SK-N-SH (cell line): ENCODE measurements at regions not wholly inside any gene's neighbourhood (a gene's known extent, or its start where the extent isn't known, plus 50 kb on each side); places are given as distances from the start of the nearest gene placed in this dataset.

Experiments
- CHD2 ChIP-seq: fragments of 150-350 bp; IDR thresholded peaks from 2 replicates; pipeline ENCODE4 v1.6.1; 2018; ENCODE audit warnings: low read length; ENCODE audit not compliant: partially characterized antibody
- FOXM1 ChIP-seq: IDR thresholded peaks from 2 replicates; pipeline ENCODE4 v1.4.0; 2012; ENCODE audit warnings: low read depth, mild to moderate bottlenecking
- GABPA ChIP-seq: IDR thresholded peaks from 2 replicates; pipeline ENCODE4 v1.4.0; 2012; ENCODE audit warnings: low read depth, mild to moderate bottlenecking
- NFIC ChIP-seq: IDR thresholded peaks from 2 replicates; pipeline ENCODE4 v1.4.0; 2012; ENCODE audit warnings: borderline replicate concordance
- POLR2AphosphoS5 ChIP-seq: IDR thresholded peaks from 2 replicates; pipeline ENCODE4 v1.6.1; 2012; ENCODE audit warnings: low read depth, low read length
- RCOR1 ChIP-seq: fragments of 150-350 bp; IDR thresholded peaks from 2 replicates; pipeline ENCODE4 v1.6.1; 2017; ENCODE audit warnings: antibody characterized with exemption, low read length
- RFX5 ChIP-seq: IDR thresholded peaks from 2 replicates; pipeline ENCODE4 v1.6.1; 2012; ENCODE audit warnings: mild to moderate bottlenecking, improper control_type of control experiment, low read length
- TAF1 ChIP-seq: IDR thresholded peaks from 2 replicates; pipeline ENCODE4 v1.6.1; 2012; ENCODE audit warnings: low read depth, mild to moderate bottlenecking, low read length, moderate library complexity, borderline replicate concordance
- TCF12 ChIP-seq: IDR thresholded peaks from 2 replicates; pipeline ENCODE4 v1.4.0; 2012
- TEAD4 ChIP-seq: IDR thresholded peaks from 2 replicates; pipeline ENCODE4 v1.4.0; 2012; ENCODE audit warnings: mild to moderate bottlenecking, borderline replicate concordance; ENCODE audit not compliant: insufficient read depth
- TF ChIP-seq, protein P1 (sequence below): fragments of 150-350 bp; IDR thresholded peaks from 2 replicates; pipeline ENCODE4 v1.6.1; 2017; ENCODE audit warnings: antibody characterized with exemption, low read length, low read depth, borderline replicate concordance
- TF ChIP-seq, protein P2 (sequence below): fragments of 200-600 bp; sonication (generic); IDR thresholded peaks from 2 replicates; pipeline ENCODE4 v1.6.1; 2017; ENCODE audit warnings: antibody characterized with exemption, mild to moderate bottlenecking, moderate library complexity
- TF ChIP-seq, protein P3 (sequence below): IDR thresholded peaks from 2 replicates; pipeline ENCODE4 v1.6.1; 2012; ENCODE audit warnings: mild to moderate bottlenecking, low read depth, low read length, moderate library complexity

DNA sequence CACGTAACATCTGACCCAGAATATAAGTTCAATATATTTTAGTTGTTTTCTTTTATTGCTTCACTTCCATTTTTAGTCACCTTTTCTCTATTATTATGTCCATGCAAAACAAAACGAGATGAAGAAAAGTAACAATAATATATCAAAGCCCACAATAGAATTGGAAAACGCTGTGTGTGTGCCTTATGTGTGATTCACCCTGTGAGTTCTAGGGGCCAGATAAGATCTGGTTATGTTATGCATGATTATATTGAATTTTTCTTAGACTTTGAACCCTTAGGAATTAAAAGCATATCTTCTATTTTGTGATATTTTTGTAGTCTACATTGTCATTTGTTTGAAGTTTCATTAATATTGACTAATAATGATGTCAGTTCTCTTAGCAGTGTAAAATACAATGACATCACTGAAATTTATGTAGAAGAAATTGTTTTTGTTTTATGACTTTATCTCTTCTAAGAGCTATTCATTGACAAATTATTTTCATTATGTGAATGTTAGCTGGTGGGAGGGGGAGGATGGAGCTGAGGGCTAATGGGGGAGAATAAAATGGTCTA is 243.6 kb downstream of the TFAP2B start:
- TF ChIP-seq, protein P1, sequence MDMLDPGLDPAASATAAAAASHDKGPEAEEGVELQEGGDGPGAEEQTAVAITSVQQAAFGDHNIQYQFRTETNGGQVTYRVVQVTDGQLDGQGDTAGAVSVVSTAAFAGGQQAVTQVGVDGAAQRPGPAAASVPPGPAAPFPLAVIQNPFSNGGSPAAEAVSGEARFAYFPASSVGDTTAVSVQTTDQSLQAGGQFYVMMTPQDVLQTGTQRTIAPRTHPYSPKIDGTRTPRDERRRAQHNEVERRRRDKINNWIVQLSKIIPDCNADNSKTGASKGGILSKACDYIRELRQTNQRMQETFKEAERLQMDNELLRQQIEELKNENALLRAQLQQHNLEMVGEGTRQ, result no peak
- no peak for TF ChIP-seq RCOR1
- TF ChIP-seq, protein P2, sequence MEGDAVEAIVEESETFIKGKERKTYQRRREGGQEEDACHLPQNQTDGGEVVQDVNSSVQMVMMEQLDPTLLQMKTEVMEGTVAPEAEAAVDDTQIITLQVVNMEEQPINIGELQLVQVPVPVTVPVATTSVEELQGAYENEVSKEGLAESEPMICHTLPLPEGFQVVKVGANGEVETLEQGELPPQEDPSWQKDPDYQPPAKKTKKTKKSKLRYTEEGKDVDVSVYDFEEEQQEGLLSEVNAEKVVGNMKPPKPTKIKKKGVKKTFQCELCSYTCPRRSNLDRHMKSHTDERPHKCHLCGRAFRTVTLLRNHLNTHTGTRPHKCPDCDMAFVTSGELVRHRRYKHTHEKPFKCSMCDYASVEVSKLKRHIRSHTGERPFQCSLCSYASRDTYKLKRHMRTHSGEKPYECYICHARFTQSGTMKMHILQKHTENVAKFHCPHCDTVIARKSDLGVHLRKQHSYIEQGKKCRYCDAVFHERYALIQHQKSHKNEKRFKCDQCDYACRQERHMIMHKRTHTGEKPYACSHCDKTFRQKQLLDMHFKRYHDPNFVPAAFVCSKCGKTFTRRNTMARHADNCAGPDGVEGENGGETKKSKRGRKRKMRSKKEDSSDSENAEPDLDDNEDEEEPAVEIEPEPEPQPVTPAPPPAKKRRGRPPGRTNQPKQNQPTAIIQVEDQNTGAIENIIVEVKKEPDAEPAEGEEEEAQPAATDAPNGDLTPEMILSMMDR, result no peak
- TF ChIP-seq POLR2AphosphoS5, result no peak
- no peak for TF ChIP-seq TEAD4
- TF ChIP-seq GABPA, result no peak
- no peak for TF ChIP-seq NFIC
- TF ChIP-seq, protein P3, sequence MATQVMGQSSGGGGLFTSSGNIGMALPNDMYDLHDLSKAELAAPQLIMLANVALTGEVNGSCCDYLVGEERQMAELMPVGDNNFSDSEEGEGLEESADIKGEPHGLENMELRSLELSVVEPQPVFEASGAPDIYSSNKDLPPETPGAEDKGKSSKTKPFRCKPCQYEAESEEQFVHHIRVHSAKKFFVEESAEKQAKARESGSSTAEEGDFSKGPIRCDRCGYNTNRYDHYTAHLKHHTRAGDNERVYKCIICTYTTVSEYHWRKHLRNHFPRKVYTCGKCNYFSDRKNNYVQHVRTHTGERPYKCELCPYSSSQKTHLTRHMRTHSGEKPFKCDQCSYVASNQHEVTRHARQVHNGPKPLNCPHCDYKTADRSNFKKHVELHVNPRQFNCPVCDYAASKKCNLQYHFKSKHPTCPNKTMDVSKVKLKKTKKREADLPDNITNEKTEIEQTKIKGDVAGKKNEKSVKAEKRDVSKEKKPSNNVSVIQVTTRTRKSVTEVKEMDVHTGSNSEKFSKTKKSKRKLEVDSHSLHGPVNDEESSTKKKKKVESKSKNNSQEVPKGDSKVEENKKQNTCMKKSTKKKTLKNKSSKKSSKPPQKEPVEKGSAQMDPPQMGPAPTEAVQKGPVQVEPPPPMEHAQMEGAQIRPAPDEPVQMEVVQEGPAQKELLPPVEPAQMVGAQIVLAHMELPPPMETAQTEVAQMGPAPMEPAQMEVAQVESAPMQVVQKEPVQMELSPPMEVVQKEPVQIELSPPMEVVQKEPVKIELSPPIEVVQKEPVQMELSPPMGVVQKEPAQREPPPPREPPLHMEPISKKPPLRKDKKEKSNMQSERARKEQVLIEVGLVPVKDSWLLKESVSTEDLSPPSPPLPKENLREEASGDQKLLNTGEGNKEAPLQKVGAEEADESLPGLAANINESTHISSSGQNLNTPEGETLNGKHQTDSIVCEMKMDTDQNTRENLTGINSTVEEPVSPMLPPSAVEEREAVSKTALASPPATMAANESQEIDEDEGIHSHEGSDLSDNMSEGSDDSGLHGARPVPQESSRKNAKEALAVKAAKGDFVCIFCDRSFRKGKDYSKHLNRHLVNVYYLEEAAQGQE, result no peak
- TF ChIP-seq TCF12, result no peak
- no peak for TF ChIP-seq FOXM1
- TF ChIP-seq TAF1, result no peak
- no peak for TF ChIP-seq RFX5
- no peak for TF ChIP-seq CHD2
